ENCODE measurements at regions not wholly inside any gene's neighbourhood (a gene's known extent, or its start where the extent isn't known, plus 50 kb on each side); places are given as distances from the start of the nearest gene placed in this dataset.

- Histone ChIP-seq H3K27me3 (ENCODE audit: control insufficient read depth in 2 of 2, insufficient read depth in 2 of 2, low read length in 2 of 2) (no peaks in the 10 kb centered on the region), H3K4me3 (replicated peaks in 1 of 3; ENCODE audit: insufficient read depth in 1 of 3, low read depth in 1 of 3, low read length in 3 of 3) (no peak overlapping the region), H3K4me2 (ENCODE audit: insufficient read depth, low read length) (no peak overlapping the region), H4K20me1 (replicated peaks; ENCODE audit: control insufficient read depth, extremely low read depth, insufficient read depth, low read length) (no peaks in the 10 kb centered on the region), H3K9ac (replicated peaks; ENCODE audit: extremely low read depth, insufficient read depth, low read length) (no peak overlapping the region), H3K4me1 (ENCODE audit: control insufficient read depth, extremely low read depth, insufficient read depth, low read length) (peaks cover 9% of the 10 kb centered on the region), H3K27ac (ENCODE audit: insufficient read depth, low read depth, low read length) (no peak overlapping the region), H3K36me3 (ENCODE audit: control insufficient read depth in 2 of 2, extremely low read depth in 1 of 2, insufficient read depth in 2 of 2, low read length in 2 of 2) (no peaks in the 10 kb centered on the region), H3K9me3 (replicated peaks; ENCODE audit: control insufficient read depth, insufficient read depth, low read length) (no peaks in the 10 kb centered on the region), H2AFZ (ENCODE audit: low read depth, low read length) (no peak overlapping the region), H3K9me1 (replicated peaks; ENCODE audit: control insufficient read depth, extremely low read depth, insufficient read depth, low read length) (no peaks in the 10 kb centered on the region), H3K79me2 (ENCODE audit: control insufficient read depth, insufficient read depth, low read length) (no peaks in the 10 kb centered on the region)
- BruUV-seq (replicated peaks): no TSS peak
- FAIRE-seq (no peak), DNase-seq (ENCODE audit: low read depth, low spot score) (no peak)
- ChIA-PET POLR2A (no interaction called here), CTCF (interaction anchor here (1.0 to 4.9 kb wide), 7 partner anchors 17 to 781 kb away, joined by 4 to 125 read pairs (median 8); no protein-coding TSS in a partner anchor)
- dilution Hi-C loops (cut with MboI; ENCODE audit: extremely low pct_ligation_motif_present, low sequenced_read_pairs): loop anchor here (25.0 kb wide), 2 partner anchors 137 to 463 kb away; no protein-coding TSS in a partner anchor
- TF ChIP-seq POLR2A (IDR thresholded peaks at IDR 0.05; ENCODE audit: low read depth, low read length) (no peak), CTCF (IDR thresholded peaks at IDR 0.05; ENCODE audit: extremely low read depth in 1 of 2, insufficient read depth in 1 of 2, low read depth in 1 of 2, low read length in 2 of 2) (no peak), JUN (IDR thresholded peaks at IDR 0.05; ENCODE audit: borderline replicate concordance, insufficient read depth, insufficient read length, low read depth) (no peak), EZH2 (IDR thresholded peaks at IDR 0.05; ENCODE audit: borderline replicate concordance, low read depth, low read length, severe bottlenecking) (no peak), GATA2 (IDR thresholded peaks at IDR 0.05; ENCODE audit: insufficient read depth, insufficient read length, low read depth, low read length) (no peak), MAX (IDR thresholded peaks at IDR 0.05; ENCODE audit: insufficient read depth, insufficient read length) (no peak), MYC (IDR thresholded peaks at IDR 0.05; ENCODE audit: low read depth, low read length) (no peak), POLR2AphosphoS5 (IDR thresholded peaks at IDR 0.05; ENCODE audit: insufficient read depth, low read depth, low read length) (no peak), FOS (IDR thresholded peaks at IDR 0.05; ENCODE audit: borderline replicate concordance, insufficient read depth, low read length) (no peak)
- intact Hi-C loops (cut with micrococcal nuclease): loop anchor here (5.0 kb wide), 1 partner anchor 783 kb away; no protein-coding TSS in a partner anchor
Observed at GRCh38 chr11:128174465-128175291, 412.7 kb downstream of the ETS1 start.

Measured in endothelial cell of umbilical vein (primary cell).